ENCODE measurements at regions not wholly inside any gene's neighbourhood (a gene's known extent, or its start where the extent isn't known, plus 50 kb on each side); places are given as distances from the start of the nearest gene placed in this dataset.

DNA sequence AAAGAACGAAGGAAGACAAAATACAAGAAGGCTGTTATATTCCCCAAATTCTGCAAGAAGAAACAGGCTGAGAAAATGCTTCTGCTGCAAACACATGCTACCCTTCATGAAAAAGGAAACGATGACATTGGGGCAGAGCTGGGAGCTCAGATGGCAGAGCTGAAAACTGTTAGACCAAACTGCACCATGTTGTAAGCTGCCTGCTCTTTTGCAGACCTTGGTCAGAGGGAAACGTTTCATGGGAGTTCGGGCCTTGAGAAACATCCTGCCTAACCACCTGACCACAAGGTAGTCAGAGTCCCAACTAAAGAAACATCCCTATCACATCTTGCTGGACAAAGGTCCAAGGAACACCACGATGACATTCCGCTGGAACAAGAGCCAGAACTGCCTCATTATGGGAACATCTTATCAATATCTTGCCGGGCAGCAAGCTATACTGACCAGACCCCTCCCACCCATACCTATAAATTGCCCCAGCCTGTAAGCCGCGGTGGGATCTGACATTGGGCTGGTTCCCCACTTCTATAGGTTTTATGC, 110.7 kb upstream of the CTSC start:
- no peak overlapping the region for H3K4me3 ChIP-seq (ENCODE audit: low read length)
- H3K4me1 ChIP-seq (ENCODE audit: control insufficient read depth, insufficient read depth, low read length), result no peaks in the 10 kb centered on the region
- no peaks in the 10 kb centered on the region for H3K9me3 ChIP-seq (ENCODE audit: control insufficient read depth, low read depth, low read length)
- peak; percentile 50 to 77 for DNase-seq
- H3K36me3 ChIP-seq (ENCODE audit: control insufficient read depth, insufficient read depth, low read length), result no peaks in the 10 kb centered on the region
- no CpG with 5 or more reads among the region's 9 CpGs for WGBS (ENCODE audit: insufficient coverage, low lambda C conversion rate)
- no peak overlapping the region for H3K27ac ChIP-seq (ENCODE audit: low read length)
- no peaks in the 10 kb centered on the region for H3K27me3 ChIP-seq (ENCODE audit: control insufficient read depth, insufficient read depth, low read length)

DNA sequence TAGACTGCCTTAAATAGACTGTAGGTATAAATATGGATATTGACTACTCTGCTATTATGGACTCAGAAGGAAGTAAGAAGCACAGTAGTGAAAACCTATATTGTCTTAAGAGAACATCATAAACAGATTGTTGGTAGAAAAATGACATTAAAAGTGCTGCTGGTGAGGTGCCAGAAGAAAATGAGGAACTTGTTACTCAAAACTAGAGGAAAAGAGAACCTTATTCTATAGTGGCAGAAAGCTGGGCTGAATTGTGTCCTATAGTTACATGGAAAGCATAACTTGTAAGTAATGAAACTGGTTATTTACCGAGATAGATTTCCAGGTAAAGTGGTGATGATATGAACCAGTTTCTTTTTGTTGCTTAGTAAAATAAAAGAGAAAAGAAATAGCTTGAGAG, 109.7 kb upstream of the CTSC start:
- 100% methylated on average over 1 of the region's 1 CpG for WGBS (ENCODE audit: insufficient coverage, low lambda C conversion rate)

DNA sequence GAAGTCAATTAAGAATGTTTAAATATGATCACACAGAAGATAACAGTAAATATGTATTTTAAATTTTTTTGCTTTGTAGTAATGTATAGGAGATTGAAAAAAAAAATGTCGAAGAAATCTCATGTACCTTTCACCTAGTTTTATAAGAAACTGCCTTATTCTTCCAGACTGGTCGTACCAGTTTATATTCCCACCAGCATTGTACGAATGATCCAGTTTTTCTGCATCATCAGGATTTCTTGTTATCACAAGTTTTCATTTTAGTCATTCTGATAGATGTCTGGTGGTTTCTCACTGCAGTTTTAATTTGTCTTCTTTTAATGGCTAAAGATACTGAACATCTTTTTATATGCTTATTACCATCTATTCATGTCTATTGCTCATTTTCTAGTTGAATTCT, 101.8 kb upstream of the CTSC start:
- no peak for DNase-seq
- H3K9me3 ChIP-seq (ENCODE audit: control insufficient read depth, low read depth, low read length), result no peaks in the 10 kb centered on the region
- H3K4me3 ChIP-seq (ENCODE audit: low read length), result no peak overlapping the region
- H3K4me1 ChIP-seq (ENCODE audit: control insufficient read depth, insufficient read depth, low read length), result no peaks in the 10 kb centered on the region
- no peaks in the 10 kb centered on the region for H3K27me3 ChIP-seq (ENCODE audit: control insufficient read depth, insufficient read depth, low read length)
- H3K36me3 ChIP-seq (ENCODE audit: control insufficient read depth, insufficient read depth, low read length), result no peaks in the 10 kb centered on the region
- no peak overlapping the region for H3K27ac ChIP-seq (ENCODE audit: low read length)
- WGBS (ENCODE audit: insufficient coverage, low lambda C conversion rate), result no CpG with 5 or more reads among the region's 3 CpGs

More for the DNA sequence above, 109.7 kb upstream of the CTSC start:
- no peak overlapping the region for H3K4me3 ChIP-seq (ENCODE audit: low read length)
- H3K36me3 ChIP-seq (ENCODE audit: control insufficient read depth, insufficient read depth, low read length), result no peaks in the 10 kb centered on the region
- no peak for DNase-seq
- H3K27ac ChIP-seq (ENCODE audit: low read length), result no peak overlapping the region
- H3K4me1 ChIP-seq (ENCODE audit: control insufficient read depth, insufficient read depth, low read length), result no peaks in the 10 kb centered on the region
- no peaks in the 10 kb centered on the region for H3K9me3 ChIP-seq (ENCODE audit: control insufficient read depth, low read depth, low read length)
- H3K27me3 ChIP-seq (ENCODE audit: control insufficient read depth, insufficient read depth, low read length), result no peaks in the 10 kb centered on the region

DNA sequence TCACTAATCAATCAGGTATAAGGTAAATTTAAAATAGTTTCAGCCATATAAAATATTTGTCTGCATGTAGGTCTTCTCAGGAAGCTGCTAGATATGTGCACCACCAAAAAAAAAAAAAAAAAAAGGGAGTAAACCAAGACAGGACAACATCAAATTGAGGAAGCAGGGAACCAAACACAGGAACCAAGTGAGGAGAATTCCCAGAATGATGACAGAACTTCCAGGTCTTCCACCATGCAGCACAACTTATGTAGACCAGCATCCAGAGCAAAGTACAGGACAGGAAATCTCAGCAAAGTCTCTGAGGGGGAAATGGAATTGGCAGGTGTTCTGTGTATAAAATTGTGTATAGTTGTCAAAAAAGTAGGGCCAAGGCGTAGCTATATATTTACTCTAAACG, 101.2 kb upstream of the CTSC start:
- H3K9me3 ChIP-seq (ENCODE audit: control insufficient read depth, low read depth, low read length), result no peaks in the 10 kb centered on the region

DNA sequence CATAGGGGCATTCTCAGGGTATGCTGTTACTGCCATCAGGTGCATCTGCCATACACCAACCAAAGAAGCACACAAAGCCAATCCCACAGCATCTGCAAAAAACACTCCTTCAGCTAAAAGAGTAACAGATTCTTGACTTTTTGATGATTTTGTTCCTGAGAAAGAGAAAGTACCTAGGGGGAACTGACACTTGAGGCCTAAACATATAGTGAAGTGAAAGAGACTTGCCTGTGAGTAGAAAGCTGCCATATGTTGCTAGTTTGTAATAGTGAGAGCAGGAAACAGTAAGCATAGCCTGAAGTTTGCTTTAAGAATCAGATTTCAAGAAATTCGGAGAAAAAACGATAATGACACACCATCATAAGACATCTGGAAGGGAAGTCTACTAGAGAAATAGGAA, 97.9 kb upstream of the CTSC start:
- no peaks in the 10 kb centered on the region for H3K27me3 ChIP-seq (ENCODE audit: control insufficient read depth, insufficient read depth, low read length)

More for the DNA sequence above, 101.2 kb upstream of the CTSC start:
- H3K36me3 ChIP-seq (ENCODE audit: control insufficient read depth, insufficient read depth, low read length), result no peaks in the 10 kb centered on the region
- H3K27me3 ChIP-seq (ENCODE audit: control insufficient read depth, insufficient read depth, low read length), result no peaks in the 10 kb centered on the region
- H3K4me3 ChIP-seq (ENCODE audit: low read length), result no peak overlapping the region
- WGBS (ENCODE audit: insufficient coverage, low lambda C conversion rate), result 100% methylated on average over 1 of the region's 2 CpGs
- H3K4me1 ChIP-seq (ENCODE audit: control insufficient read depth, insufficient read depth, low read length), result peaks cover 4% of the 10 kb centered on the region
- DNase-seq, result no peak
- no peak overlapping the region for H3K27ac ChIP-seq (ENCODE audit: low read length)

DNA sequence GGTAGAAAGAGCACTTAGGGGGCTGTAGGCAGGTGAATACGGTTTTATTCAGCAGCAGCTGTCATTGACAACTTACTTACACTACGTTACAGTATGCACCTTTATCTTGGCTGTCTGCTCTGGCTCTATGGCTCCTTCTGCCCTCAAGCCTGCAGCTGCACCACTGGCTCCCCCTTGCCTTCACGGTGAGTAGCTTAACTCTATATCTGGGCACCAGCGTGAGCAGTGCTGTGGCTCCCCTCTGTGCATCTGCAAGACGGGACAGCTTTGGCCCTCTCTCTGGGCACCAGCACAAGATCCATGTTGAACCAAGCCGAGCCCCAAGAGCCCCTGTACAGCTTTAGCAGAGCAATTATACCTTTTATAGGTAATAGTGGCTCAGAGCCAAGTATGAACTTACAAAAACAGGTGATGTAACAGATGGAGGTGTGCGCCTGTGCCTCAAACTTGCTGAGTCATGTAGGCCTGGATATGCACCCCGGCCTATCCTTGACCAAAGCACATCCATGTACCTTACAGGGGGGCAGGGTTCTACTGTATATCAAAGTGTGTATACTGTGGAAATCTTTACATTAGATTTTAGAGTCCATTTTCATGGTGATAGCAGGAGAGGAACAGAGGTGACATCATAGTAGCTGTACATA, 96.9 kb upstream of the CTSC start:
- Histone ChIP-seq H3K9me3 (ENCODE audit: control insufficient read depth, low read depth, low read length) (no peaks in the 10 kb centered on the region), H3K4me3 (ENCODE audit: low read length) (no peak overlapping the region), H3K27ac (ENCODE audit: low read length) (no peak overlapping the region), H3K4me1 (ENCODE audit: control insufficient read depth, insufficient read depth, low read length) (peaks cover 6% of the 10 kb centered on the region), H3K27me3 (ENCODE audit: control insufficient read depth, insufficient read depth, low read length) (no peaks in the 10 kb centered on the region), H3K36me3 (ENCODE audit: control insufficient read depth, insufficient read depth, low read length) (no peaks in the 10 kb centered on the region)
- no CpG with 5 or more reads among the region's 8 CpGs for WGBS (ENCODE audit: insufficient coverage, low lambda C conversion rate)
- no peak for DNase-seq

More for the DNA sequence above, 97.9 kb upstream of the CTSC start:
- WGBS (ENCODE audit: insufficient coverage, low lambda C conversion rate), result 83% methylated on average over 2 of the region's 2 CpGs
- Histone ChIP-seq H3K27ac (ENCODE audit: low read length) (no peak overlapping the region), H3K36me3 (ENCODE audit: control insufficient read depth, insufficient read depth, low read length) (no peaks in the 10 kb centered on the region), H3K4me3 (ENCODE audit: low read length) (no peak overlapping the region), H3K4me1 (ENCODE audit: control insufficient read depth, insufficient read depth, low read length) (peaks cover 6% of the 10 kb centered on the region), H3K9me3 (ENCODE audit: control insufficient read depth, low read depth, low read length) (no peaks in the 10 kb centered on the region)
- DNase-seq, result no peak

DNA sequence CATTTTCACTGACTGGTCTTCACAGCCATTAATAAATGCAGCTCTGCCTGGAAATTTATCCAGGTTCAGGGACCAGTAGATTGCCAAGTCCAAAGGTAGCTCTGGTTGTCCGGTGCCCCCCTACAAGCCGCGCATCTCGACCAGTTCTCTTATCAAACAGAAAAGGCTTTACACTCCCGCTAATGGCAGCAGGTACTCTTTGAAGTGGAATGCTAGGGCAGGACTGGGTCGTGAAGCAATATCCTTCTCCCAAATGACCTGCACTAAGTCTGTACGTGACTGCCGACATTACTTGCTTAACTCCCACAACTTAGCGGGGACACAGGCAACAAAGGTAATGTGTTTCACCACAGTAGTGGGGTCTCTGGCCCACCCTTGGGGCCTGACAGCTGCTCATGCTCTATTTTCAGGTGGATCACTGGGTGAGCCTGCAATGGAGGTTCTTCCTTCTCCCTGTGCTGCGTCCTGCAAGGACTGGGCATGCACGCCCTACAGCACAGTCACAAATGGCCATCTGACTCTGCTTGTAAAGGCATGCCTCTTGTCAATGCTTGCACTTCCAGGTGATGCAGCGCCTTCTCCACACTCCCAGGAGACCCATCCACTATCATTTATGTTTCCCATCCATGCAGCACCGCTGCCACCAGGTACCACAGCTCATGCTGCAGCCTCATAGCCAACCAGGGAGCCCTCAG, 96.1 kb upstream of the CTSC start:
- WGBS (ENCODE audit: insufficient coverage, low lambda C conversion rate), result no CpG with 5 or more reads among the region's 13 CpGs
- H3K4me3 ChIP-seq (ENCODE audit: low read length), result no peak overlapping the region
- H3K27ac ChIP-seq (ENCODE audit: low read length), result no peak overlapping the region
- peak in 1 of 2 donors; percentile 51 for DNase-seq
- H3K9me3 ChIP-seq (ENCODE audit: control insufficient read depth, low read depth, low read length), result no peaks in the 10 kb centered on the region
- peaks cover 6% of the 10 kb centered on the region for H3K4me1 ChIP-seq (ENCODE audit: control insufficient read depth, insufficient read depth, low read length)
- no peaks in the 10 kb centered on the region for H3K27me3 ChIP-seq (ENCODE audit: control insufficient read depth, insufficient read depth, low read length)
- no peaks in the 10 kb centered on the region for H3K36me3 ChIP-seq (ENCODE audit: control insufficient read depth, insufficient read depth, low read length)

DNA sequence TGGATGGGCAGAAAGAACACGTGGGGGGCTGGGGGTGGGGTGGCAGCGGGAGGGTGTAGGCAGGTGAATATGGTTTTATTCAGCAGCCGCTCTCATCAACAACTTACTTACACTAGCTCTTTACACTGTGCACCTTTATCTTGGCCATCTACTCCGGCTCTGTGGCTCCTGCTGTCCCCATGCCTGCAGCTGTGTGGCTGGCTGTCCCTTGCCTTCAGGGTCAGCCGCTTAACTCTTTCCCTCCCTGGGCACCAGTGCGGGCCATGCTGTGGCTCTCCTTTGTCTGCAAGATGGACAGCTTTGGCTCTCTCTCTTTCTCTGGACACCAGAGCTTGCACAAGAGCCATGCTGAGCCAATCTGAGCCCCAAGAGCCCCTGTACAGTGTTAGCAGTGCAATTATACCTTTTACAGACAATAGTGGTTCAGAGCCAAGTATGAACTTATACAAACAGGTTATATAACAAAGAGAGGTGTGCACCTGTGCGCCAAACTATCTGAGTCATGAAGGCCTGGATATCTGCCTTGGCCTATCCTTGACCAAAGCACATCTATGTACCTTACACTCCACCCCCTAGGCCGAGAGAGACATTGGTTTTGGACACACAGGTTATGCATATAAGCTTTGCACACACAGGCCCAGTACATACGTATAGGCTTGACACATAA, 94.3 kb upstream of the CTSC start:
- no CpG with 5 or more reads among the region's 9 CpGs for WGBS (ENCODE audit: insufficient coverage, low lambda C conversion rate)
- DNase-seq, result no peak
- H3K27me3 ChIP-seq (ENCODE audit: control insufficient read depth, insufficient read depth, low read length), result no peaks in the 10 kb centered on the region
- H3K27ac ChIP-seq (ENCODE audit: low read length), result no peak overlapping the region
- H3K4me1 ChIP-seq (ENCODE audit: control insufficient read depth, insufficient read depth, low read length), result peaks cover 6% of the 10 kb centered on the region
- no peaks in the 10 kb centered on the region for H3K9me3 ChIP-seq (ENCODE audit: control insufficient read depth, low read depth, low read length)
- no peak overlapping the region for H3K4me3 ChIP-seq (ENCODE audit: low read length)
- H3K36me3 ChIP-seq (ENCODE audit: control insufficient read depth, insufficient read depth, low read length), result no peaks in the 10 kb centered on the region

DNA sequence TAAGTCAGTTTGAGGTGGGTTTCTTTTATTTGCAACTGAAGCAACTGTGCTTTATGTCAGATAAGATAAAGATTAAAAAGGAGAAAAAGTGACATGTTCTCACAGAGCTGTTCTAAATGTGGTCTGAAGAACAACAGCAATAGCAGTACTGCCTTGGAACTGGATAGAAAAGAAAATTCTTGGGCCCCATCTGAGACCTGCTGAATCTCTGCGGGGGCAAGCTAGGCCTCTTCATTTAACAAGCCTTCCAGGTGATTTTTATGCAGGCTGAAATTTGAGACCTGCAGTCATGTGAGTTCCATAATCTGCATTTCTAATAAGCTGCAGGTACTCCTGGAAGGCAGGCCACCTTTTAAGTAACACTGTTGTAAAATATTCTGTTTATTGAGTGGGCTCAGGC, 91.4 kb upstream of the CTSC start:
- WGBS (ENCODE audit: insufficient coverage, low lambda C conversion rate), result no CpG with 5 or more reads among the region's 1 CpG
- no peaks in the 10 kb centered on the region for H3K9me3 ChIP-seq (ENCODE audit: control insufficient read depth, low read depth, low read length)
- no peak for DNase-seq
- H3K36me3 ChIP-seq (ENCODE audit: control insufficient read depth, insufficient read depth, low read length), result no peaks in the 10 kb centered on the region
- H3K4me3 ChIP-seq (ENCODE audit: low read length), result no peak overlapping the region
- peaks cover 4% of the 10 kb centered on the region for H3K4me1 ChIP-seq (ENCODE audit: control insufficient read depth, insufficient read depth, low read length)
- no peak overlapping the region for H3K27ac ChIP-seq (ENCODE audit: low read length)
- H3K27me3 ChIP-seq (ENCODE audit: control insufficient read depth, insufficient read depth, low read length), result no peaks in the 10 kb centered on the region

DNA sequence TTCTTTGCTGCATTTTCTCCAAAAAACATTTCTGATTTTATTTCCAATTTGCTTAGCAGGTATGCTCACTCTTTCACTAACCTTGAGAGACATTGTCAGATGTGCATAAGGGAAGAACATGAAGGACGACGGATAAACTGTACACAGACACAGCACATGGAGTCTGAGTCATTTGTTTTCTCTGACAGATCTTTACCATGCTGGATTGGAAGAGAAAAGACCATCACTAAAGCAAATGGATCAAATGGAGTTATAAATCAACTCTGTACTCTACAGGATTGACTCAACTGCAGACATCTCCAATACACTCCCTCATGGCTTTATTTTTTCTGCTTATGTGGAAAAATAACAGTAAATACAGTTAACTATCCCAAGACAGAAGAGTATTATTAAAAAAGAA, 90.2 kb upstream of the CTSC start:
- H3K27me3 ChIP-seq (ENCODE audit: control insufficient read depth, insufficient read depth, low read length), result no peaks in the 10 kb centered on the region
- no peaks in the 10 kb centered on the region for H3K36me3 ChIP-seq (ENCODE audit: control insufficient read depth, insufficient read depth, low read length)
- H3K4me1 ChIP-seq (ENCODE audit: control insufficient read depth, insufficient read depth, low read length), result no peaks in the 10 kb centered on the region
- H3K9me3 ChIP-seq (ENCODE audit: control insufficient read depth, low read depth, low read length), result no peaks in the 10 kb centered on the region
- WGBS (ENCODE audit: insufficient coverage, low lambda C conversion rate), result no CpG with 5 or more reads among the region's 2 CpGs
- no peak for DNase-seq
- no peak overlapping the region for H3K27ac ChIP-seq (ENCODE audit: low read length)
- H3K4me3 ChIP-seq (ENCODE audit: low read length), result no peak overlapping the region
